IPS-20b (cell line): ENCODE measurements at regions not wholly inside any gene's neighbourhood (a gene's known extent, or its start where the extent isn't known, plus 50 kb on each side); places are given as distances from the start of the nearest gene placed in this dataset.

ENCODE experiments used
- H3K27ac ChIP-seq: one replicate; pipeline ENCODE4 v1.5.1; 2013; ENCODE audit warnings: low read length
- H3K27me3 ChIP-seq: 2 replicates; pipeline ENCODE4 v1.6.1; 2013; ENCODE audit warnings: mild to moderate bottlenecking, low read length, inconsistent platforms; ENCODE audit not compliant: insufficient read depth
- H3K36me3 ChIP-seq: 2 replicates; pipeline ENCODE4 v1.6.1; 2013; ENCODE audit warnings: low read depth, mild to moderate bottlenecking, inconsistent platforms, low read length, moderate library complexity; ENCODE audit not compliant: insufficient read depth
- H3K4me1 ChIP-seq: 2 replicates; pipeline ENCODE4 v1.6.1; 2013; ENCODE audit warnings: mild to moderate bottlenecking, control low read depth, inconsistent platforms, low read length, moderate library complexity; ENCODE audit not compliant: insufficient read depth
- H3K4me3 ChIP-seq: 2 replicates; pipeline ENCODE4 v1.5.1; 2013; ENCODE audit warnings: mild to moderate bottlenecking, low read length, inconsistent platforms
- H3K9ac ChIP-seq: 2 replicates; pipeline ENCODE4 v1.6.1; 2013; ENCODE audit warnings: low read depth, mild to moderate bottlenecking, inconsistent platforms, low read length, moderate library complexity
- H3K9me3 ChIP-seq: 2 replicates; pipeline ENCODE4 v1.6.1; 2013; ENCODE audit warnings: mild to moderate bottlenecking, low read depth, low read length, inconsistent platforms; ENCODE audit not compliant: insufficient read depth

GRCh38 chr2:144320491-144320890, 199.4 kb downstream of the ZEB2 start:
- H3K27ac ChIP-seq, result no peak overlapping the region
- H3K36me3 ChIP-seq, result no peaks in the 10 kb centered on the region
- no peak overlapping the region for H3K4me3 ChIP-seq
- no peak overlapping the region for H3K9ac ChIP-seq
- no peaks in the 10 kb centered on the region for H3K27me3 ChIP-seq
- H3K4me1 ChIP-seq, result peaks cover 4% of the 10 kb centered on the region
- no peaks in the 10 kb centered on the region for H3K9me3 ChIP-seq

DNA sequence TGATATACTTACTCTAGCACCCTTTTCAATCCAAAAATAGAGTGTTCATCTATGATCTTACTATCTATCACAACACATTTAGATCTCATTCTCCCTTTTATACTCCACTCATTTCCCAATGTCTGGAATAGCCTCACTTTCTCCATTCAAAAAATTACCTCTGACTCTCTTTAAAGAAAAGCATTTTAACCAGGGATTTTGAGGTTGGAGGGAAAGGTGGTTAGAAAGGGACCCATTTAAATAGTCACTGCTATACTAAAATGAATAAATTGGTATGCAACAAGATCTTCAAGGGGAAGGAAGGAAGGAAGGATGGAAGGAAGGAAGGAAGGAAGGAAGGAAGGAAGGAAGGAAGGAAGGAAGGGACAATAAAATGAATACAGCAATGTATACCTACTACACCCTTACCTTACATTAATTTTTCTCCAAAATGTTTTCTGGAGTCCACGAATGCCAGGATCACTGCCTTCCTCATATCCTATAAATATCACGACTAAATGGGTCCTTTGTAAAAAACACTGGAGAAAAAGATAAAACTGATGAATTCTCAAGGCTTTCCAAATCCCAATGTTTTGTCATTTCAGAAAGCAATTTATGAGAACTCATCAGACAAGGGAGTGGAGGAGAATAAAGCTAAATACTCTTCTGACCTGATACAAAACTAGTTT, 202.7 kb downstream of the ZEB2 start:
- H3K27me3 ChIP-seq, result no peaks in the 10 kb centered on the region
- H3K4me1 ChIP-seq, result no peaks in the 10 kb centered on the region
- no peak overlapping the region for H3K9ac ChIP-seq
- H3K27ac ChIP-seq, result no peak overlapping the region
- no peak overlapping the region for H3K4me3 ChIP-seq
- peaks cover 10% of the 10 kb centered on the region; the same call in 1 of the 2 replicates for H3K36me3 ChIP-seq
- H3K9me3 ChIP-seq, result peaks cover 7% of the 10 kb centered on the region

- Histone ChIP-seq H3K9me3 (peaks cover 9% of the 10 kb centered on the region), H3K4me3 (no peak overlapping the region), H3K27me3 (no peaks in the 10 kb centered on the region)
These were observed 208.9 kb downstream of the ZEB2 start for GRCh38 chr2:144310889-144311608.

DNA sequence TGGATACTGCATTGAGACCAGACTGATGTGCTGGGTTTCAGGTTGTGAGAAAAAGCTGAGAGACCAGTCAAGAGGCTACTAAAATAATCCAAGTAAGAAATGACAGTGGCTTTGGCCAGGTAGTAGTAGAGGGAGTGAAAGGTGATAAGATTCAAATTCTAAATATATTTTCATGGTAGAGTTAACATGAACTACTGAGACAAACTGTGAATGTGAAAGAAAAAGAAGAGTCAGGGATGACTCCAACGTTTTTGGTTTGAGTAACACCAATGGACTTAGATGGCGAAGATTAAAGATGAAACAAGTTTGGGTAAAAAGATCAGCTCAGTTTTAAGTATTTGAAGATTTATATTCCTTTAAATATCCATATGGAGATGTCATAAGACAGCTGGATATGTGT, 209.4 kb downstream of the ZEB2 start:
- H3K27ac ChIP-seq, result no peak overlapping the region
- H3K9me3 ChIP-seq, result peaks cover 9% of the 10 kb centered on the region
- H3K27me3 ChIP-seq, result no peaks in the 10 kb centered on the region
- peaks cover 12% of the 10 kb centered on the region; the same call in 1 of the 2 replicates for H3K36me3 ChIP-seq
- H3K9ac ChIP-seq, result no peak overlapping the region
- H3K4me3 ChIP-seq, result no peak overlapping the region
- no peaks in the 10 kb centered on the region for H3K4me1 ChIP-seq

More at GRCh38 chr2:144310889-144311608, 208.9 kb downstream of the ZEB2 start:
- Histone ChIP-seq H3K27ac (no peak overlapping the region), H3K36me3 (peaks cover 12% of the 10 kb centered on the region; the same call in 1 of the 2 replicates), H3K9ac (no peak overlapping the region), H3K4me1 (no peaks in the 10 kb centered on the region)

DNA sequence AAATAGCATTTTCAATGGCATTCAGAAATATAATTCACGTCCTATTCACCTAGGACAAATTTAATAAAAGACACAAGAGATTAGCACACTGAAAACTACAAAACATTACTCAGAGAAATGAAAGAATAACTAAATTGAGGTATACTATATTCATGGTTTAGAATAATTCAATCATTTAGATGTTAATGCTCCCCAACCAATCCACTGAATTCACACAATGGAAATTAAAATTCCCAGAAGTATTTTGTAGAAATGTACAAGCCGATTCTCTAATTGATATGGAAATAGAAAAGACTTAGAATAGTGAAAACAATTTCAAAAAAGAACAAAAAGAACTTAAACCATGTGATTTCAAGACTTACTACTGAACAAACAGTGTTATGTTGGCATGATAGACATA, 212.2 kb downstream of the ZEB2 start:
- Histone ChIP-seq H3K4me1 (no peaks in the 10 kb centered on the region), H3K27ac (no peak overlapping the region), H3K27me3 (no peaks in the 10 kb centered on the region), H3K36me3 (peaks cover 6% of the 10 kb centered on the region; the same call in 1 of the 2 replicates), H3K9me3 (peaks cover 7% of the 10 kb centered on the region), H3K4me3 (no peak overlapping the region), H3K9ac (no peak overlapping the region)

DNA sequence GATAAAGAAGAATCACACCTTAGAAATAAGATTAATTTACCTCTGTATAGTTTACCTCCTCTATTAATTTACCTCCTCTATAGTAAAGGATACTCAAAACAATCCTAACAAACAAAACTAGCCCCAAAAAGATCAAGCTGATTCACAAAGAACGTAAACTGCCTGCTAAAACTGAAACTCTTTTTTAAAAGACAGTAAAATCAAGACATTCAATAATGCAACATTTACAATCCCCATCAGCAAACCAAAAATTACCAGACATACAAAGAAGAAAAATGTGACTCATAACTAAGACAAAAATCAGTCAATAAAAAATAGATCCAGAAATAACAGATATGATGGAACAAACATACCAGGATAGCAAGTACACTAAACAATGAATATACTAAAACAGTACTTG, 215.7 kb downstream of the ZEB2 start:
- Histone ChIP-seq H3K27ac (no peak overlapping the region), H3K27me3 (no peaks in the 10 kb centered on the region), H3K9me3 (no peaks in the 10 kb centered on the region), H3K4me3 (no peak overlapping the region), H3K36me3 (no peaks in the 10 kb centered on the region), H3K4me1 (no peaks in the 10 kb centered on the region), H3K9ac (no peak overlapping the region)

DNA sequence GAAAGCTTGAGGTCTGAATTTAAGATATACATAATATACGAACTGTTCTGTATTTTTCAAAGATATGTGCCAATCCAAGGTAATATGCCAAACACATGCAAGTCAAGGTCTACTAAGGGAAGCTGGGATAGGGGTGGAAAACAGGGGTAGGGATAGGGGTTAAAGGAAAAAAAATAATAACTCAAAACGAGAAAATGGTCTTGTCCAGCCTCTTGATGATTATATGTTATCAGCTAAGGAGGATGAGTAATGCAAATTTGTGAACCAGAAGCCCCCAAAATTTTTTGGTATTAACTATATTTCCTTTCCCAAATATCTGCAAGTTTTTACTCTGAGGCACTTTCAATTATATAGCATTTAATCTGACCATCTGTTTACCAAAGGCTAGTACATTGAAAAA, 219.3 kb downstream of the ZEB2 start:
- Histone ChIP-seq H3K27ac (no peak overlapping the region), H3K4me3 (no peak overlapping the region), H3K27me3 (no peaks in the 10 kb centered on the region), H3K9ac (no peak overlapping the region), H3K9me3 (no peaks in the 10 kb centered on the region), H3K36me3 (no peaks in the 10 kb centered on the region), H3K4me1 (no peaks in the 10 kb centered on the region)

GRCh38 chr2:144290276-144290675, 229.6 kb downstream of the ZEB2 start:
- H3K36me3 ChIP-seq, result no peaks in the 10 kb centered on the region
- no peak overlapping the region for H3K4me3 ChIP-seq
- H3K4me1 ChIP-seq, result peaks cover 5% of the 10 kb centered on the region; the same call in 1 of the 2 replicates
- H3K27ac ChIP-seq, result no peak overlapping the region
- no peak overlapping the region for H3K9ac ChIP-seq
- H3K9me3 ChIP-seq, result peaks cover 4% of the 10 kb centered on the region; the same call in 1 of the 2 replicates
- H3K27me3 ChIP-seq, result no peaks in the 10 kb centered on the region

GRCh38 chr2:144288438-144288837, 231.5 kb downstream of the ZEB2 start:
- H3K9me3 ChIP-seq, result peaks cover 4% of the 10 kb centered on the region; the same call in 1 of the 2 replicates
- no peak overlapping the region for H3K9ac ChIP-seq
- no peak overlapping the region for H3K27ac ChIP-seq
- no peak overlapping the region for H3K4me3 ChIP-seq
- no peaks in the 10 kb centered on the region for H3K27me3 ChIP-seq
- H3K36me3 ChIP-seq, result no peaks in the 10 kb centered on the region
- H3K4me1 ChIP-seq, result peaks cover 5% of the 10 kb centered on the region; the same call in 1 of the 2 replicates

- Histone ChIP-seq H3K9ac (no peak overlapping the region), H3K4me1 (peaks cover 5% of the 10 kb centered on the region; the same call in 1 of the 2 replicates), H3K27ac (no peak overlapping the region), H3K27me3 (no peaks in the 10 kb centered on the region), H3K36me3 (no peaks in the 10 kb centered on the region), H3K9me3 (no peaks in the 10 kb centered on the region), H3K4me3 (no peak overlapping the region)
These were observed 234.6 kb downstream of the ZEB2 start for GRCh38 chr2:144285324-144285723.

- Histone ChIP-seq H3K4me1 (peaks cover 7% of the 10 kb centered on the region; the same call in 1 of the 2 replicates), H3K9ac (no peak overlapping the region), H3K4me3 (no peak overlapping the region), H3K36me3 (no peaks in the 10 kb centered on the region), H3K27ac (no peak overlapping the region), H3K27me3 (no peaks in the 10 kb centered on the region), H3K9me3 (no peaks in the 10 kb centered on the region)
These were observed 238.4 kb downstream of the ZEB2 start for GRCh38 chr2:144281476-144281875.

DNA sequence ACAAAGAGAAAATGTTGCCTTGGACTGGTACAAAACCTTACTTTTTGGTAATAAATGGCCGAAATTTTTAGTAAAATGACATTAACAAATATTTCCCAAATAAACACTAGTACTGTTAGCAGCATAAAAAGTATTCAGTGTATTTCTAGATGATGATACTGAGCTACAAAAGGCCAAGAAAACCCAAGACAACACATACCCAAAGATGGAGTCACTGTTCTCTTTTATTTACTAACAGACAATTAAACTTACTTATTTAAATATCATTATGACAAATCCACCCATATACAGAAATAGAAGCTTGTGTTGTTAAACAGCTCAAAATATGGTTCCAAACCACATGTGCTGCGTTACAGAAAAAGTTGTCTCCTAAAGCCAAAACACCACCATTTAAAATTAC, 239.9 kb downstream of the ZEB2 start:
- H3K36me3 ChIP-seq, result no peaks in the 10 kb centered on the region
- H3K9ac ChIP-seq, result no peak overlapping the region
- H3K27me3 ChIP-seq, result no peaks in the 10 kb centered on the region
- no peak overlapping the region for H3K4me3 ChIP-seq
- H3K4me1 ChIP-seq, result peaks cover 7% of the 10 kb centered on the region; the same call in 1 of the 2 replicates
- no peaks in the 10 kb centered on the region for H3K9me3 ChIP-seq
- H3K27ac ChIP-seq, result no peak overlapping the region
